HG02870 (cell line): ENCODE measurements at regions not wholly inside any gene's neighbourhood (a gene's known extent, or its start where the extent isn't known, plus 50 kb on each side); places are given as distances from the start of the nearest gene placed in this dataset.

Experiments
- ATAC-seq: cut with Tn5 transposase; IDR thresholded peaks from one replicate; pipeline ENCODE4 v1.9.1; 2021; ENCODE audit warnings: mild to moderate bottlenecking, moderate library complexity; ENCODE audit not compliant: unreplicated experiment

- ATAC-seq, result no peak
Observed at GRCh38 chr4:92100975-92101374, 202.8 kb upstream of the GRID2 start.

- ATAC-seq, result no peak
Observed at GRCh38 chr4:92101737-92102172, 202.0 kb upstream of the GRID2 start.

GRCh38 chr4:92104506-92104905 is 199.3 kb upstream of the GRID2 start:
- no peak for ATAC-seq

GRCh38 chr4:92106816-92107215 is 196.9 kb upstream of the GRID2 start:
- no peak for ATAC-seq

- no peak for ATAC-seq
Observed at GRCh38 chr4:92111493-92111892, 192.3 kb upstream of the GRID2 start.

- ATAC-seq, result no peak
Observed at GRCh38 chr4:92112805-92113204, 191.0 kb upstream of the GRID2 start.

- ATAC-seq, result no peak
Observed at GRCh38 chr4:92120810-92121498, 182.8 kb upstream of the GRID2 start.

- no peak for ATAC-seq
Observed at GRCh38 chr4:92122911-92123310, 180.9 kb upstream of the GRID2 start.

GRCh38 chr4:92128676-92129075 is 175.1 kb upstream of the GRID2 start:
- ATAC-seq, result no peak

GRCh38 chr4:92129408-92129994 is 174.3 kb upstream of the GRID2 start:
- no peak for ATAC-seq

- ATAC-seq, result no peak
Observed at GRCh38 chr4:92136434-92136833, 167.3 kb upstream of the GRID2 start.

- ATAC-seq, result no peak
Observed at GRCh38 chr4:92163348-92163747, 140.4 kb upstream of the GRID2 start.

- no peak for ATAC-seq
Observed at GRCh38 chr4:92170340-92170739, 133.4 kb upstream of the GRID2 start.

- no peak for ATAC-seq
Observed at GRCh38 chr4:92172203-92172602, 131.6 kb upstream of the GRID2 start.

- no peak for ATAC-seq
Observed at GRCh38 chr4:92175250-92175649, 128.5 kb upstream of the GRID2 start.

- ATAC-seq, result no peak
Observed at GRCh38 chr4:92182006-92182735, 121.6 kb upstream of the GRID2 start.

- no peak for ATAC-seq
Observed at GRCh38 chr4:92182736-92183407, 120.9 kb upstream of the GRID2 start.

- ATAC-seq, result no peak
Observed at GRCh38 chr4:92183825-92184224, 119.9 kb upstream of the GRID2 start.

- no peak for ATAC-seq
Observed at GRCh38 chr4:92184566-92184965, 119.2 kb upstream of the GRID2 start.

GRCh38 chr4:92186239-92186638 is 117.5 kb upstream of the GRID2 start:
- ATAC-seq, result no peak

GRCh38 chr4:92189146-92189545 is 114.6 kb upstream of the GRID2 start:
- ATAC-seq, result no peak

- ATAC-seq, result no peak
Observed at GRCh38 chr4:92198711-92199110, 105.1 kb upstream of the GRID2 start.
